Glomerular visceral epithelial cell (primary cell): ENCODE measurements at regions not wholly inside any gene's neighbourhood (a gene's known extent, or its start where the extent isn't known, plus 50 kb on each side); places are given as distances from the start of the nearest gene placed in this dataset.

Experiments
- DNase-seq: peaks from one replicate; pipeline ENCODE4 v3.0.0-alpha.2; 2016; ENCODE audit errors: extremely low spot score

- DNase-seq: no peak
Measured at GRCh38 chr7:31398815-31399214, 58.3 kb upstream of the NEUROD6 start.

DNA sequence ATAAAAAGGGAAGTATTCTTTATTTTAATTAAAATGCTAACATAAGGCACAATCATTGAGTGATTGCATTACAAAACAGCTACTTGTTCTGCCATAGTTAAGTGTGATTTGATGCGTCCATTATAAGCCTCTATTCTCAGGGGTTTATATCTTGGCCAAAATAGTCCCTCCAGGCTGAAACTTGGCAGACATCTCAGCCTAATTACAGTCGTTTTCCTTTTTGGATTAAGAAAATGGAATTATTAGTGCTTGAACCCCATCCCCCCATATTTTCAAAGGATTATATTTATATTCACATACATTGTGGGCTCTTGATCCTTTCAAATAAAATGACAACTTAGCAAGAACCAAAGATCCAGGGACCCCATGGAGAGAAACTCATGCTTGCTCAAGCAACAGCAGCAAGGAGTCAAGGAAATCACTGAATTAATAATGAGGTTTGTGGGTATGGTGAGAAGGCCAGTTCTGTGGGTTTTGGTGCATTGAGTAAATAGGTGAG lies 66.7 kb upstream of the NEUROD6 start:
- DNase-seq: no peak

DNA sequence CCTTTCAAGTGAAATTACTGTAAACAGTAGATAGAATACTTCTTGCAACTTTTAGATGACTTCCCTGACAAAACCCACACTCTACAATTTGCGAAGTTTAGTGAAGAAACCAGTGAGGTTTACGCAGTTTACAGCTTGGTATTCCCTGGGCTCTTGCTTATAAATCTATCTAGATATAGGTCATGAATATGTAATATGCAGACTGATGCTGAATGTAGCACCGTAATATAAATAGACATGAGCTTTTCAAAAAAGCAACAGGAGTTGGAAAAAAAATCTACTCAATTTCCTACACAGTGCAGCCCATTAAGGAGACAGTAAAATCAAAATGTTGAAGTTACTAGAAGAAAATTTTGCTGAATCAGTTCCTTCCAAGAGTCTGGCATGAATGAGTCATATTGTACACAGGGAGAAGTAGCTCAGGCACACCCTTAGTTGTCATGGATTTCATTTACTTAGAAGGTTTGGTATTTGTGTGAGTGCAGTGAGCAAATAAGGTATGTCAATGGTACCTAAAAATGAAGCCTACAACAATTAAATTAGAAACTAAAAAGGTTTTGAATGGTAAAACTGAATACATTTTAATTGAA lies 67.7 kb upstream of the NEUROD6 start:
- no peak for DNase-seq

DNA sequence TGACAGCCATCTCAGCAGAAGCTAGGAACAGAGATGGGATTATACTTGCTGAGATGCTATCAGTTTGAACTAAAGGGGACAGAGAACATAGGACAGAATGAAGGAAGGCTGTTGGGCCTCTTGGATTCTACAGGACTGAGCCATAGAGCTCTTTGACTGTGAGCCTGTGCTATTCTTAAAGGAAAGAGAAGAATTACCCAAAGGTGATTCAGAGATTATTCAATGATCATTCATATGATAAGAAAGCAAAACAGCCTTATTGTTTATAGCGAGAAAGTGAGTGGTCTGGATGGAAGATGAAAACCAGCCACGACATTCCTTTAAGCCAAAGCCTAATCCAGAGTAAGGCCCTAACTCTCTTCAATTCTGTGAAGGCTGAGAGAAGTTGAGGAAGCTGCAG lies 69.7 kb upstream of the NEUROD6 start:
- no peak for DNase-seq

GRCh38 chr7:31411416-31411815 lies 70.9 kb upstream of the NEUROD6 start:
- DNase-seq: no peak

GRCh38 chr7:31413766-31414165 lies 73.2 kb upstream of the NEUROD6 start:
- DNase-seq: no peak

DNA sequence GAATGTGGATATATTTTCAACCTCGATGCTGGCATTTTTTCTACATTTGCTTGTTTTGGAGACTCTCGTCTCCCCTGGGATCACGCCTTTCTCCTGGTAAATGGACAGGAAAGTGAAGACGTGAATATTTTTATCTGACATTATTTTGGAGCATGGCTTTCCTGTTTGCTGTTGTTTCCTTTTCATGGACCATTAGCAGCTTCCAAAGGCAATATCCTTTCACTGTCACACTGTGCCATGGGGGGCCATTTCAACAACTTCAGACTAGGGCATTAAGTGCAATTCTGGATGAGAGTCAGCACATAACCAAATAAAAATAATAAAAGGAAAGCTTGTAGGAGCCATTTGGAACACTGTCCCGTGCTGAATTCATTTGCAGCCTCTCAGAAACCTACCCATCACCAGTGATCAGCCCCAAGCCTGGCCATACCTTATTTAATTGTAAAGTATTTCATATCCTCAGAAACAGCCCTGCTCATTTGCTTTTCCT lies 75.9 kb upstream of the NEUROD6 start:
- DNase-seq: no peak

GRCh38 chr7:31418928-31419327 lies 78.4 kb upstream of the NEUROD6 start:
- no peak for DNase-seq

- no peak for DNase-seq
Measured at GRCh38 chr7:31419505-31420055, 79.1 kb upstream of the NEUROD6 start.

- DNase-seq: no peak
Measured at GRCh38 chr7:31420948-31421347, 80.4 kb upstream of the NEUROD6 start.

GRCh38 chr7:31421607-31422006 lies 81.1 kb upstream of the NEUROD6 start:
- no peak for DNase-seq

GRCh38 chr7:31423994-31424393 lies 83.5 kb upstream of the NEUROD6 start:
- no peak for DNase-seq

GRCh38 chr7:31432176-31432575 lies 81.7 kb upstream of the ITPRID1 start:
- DNase-seq: no peak

DNA sequence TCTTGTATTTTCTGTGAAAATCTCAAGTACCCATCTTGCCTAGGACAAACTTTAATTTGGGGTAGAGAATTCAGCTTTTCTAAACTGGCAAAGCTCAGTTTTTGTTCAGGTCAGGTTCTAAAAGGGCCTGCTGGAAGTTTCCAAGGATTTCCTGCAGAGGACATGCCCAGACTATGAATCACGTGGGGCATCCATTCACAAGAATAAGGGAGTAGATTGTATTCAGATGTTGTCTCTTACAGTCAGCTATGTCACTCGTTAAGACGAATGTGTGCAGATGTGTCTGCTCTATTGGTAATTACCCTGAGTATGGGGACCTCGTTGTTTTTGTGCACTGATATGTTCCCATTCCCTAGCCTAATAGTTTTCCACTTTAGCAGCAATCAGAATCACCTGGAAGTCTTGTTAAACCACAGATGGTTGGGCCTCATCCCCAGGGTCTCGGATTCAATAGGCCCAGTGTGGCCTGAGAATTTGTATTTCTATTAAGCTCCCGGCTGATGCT lies 81.0 kb upstream of the ITPRID1 start:
- DNase-seq: no peak

DNA sequence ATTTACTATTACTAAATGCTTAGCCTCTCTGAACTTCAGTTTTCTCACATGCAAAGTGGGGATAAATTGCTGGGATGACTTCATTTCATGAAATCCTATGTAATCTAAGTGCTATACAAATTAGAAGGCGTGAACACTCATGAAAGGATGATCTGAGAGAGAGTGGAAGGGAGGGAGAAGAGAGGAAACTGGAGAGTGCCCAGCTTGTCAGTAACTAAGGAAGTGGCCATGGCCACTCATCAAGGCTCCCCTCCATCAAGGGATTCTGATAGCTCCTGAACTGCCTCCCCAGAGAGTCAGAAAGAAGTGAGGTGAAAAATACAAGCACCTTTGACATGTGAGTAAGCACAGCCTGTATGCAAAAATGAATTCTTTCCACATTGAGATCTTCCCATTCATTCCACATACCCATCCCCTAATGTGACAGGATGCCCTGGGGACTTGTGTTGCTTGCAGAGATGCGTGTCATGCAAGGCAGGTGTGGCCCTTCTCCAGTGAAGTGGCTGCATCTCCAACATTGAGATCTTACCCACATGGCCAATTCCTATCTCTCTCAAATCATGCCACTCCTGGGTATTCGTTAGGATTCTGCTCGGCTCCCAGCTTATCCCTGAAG lies 76.5 kb upstream of the ITPRID1 start:
- DNase-seq: no peak

DNA sequence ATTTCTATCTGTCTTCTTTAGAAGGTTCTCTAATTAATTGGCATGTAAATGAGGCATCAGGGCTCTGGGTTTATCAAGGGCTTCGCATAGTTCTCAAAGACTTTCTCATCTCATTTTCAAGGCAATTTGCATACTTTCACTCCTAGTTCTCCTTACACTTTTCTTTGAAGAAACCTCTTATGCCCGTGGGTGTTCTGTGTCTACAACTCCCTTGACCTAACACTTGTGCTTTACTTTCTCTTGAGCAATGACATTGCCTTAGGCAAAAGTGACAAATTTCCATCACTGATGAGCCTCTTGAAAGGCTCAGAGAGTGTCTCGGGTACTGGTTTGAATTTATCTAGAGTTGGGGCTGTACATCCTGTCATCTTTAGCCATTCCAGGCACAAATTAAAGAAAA lies 74.7 kb upstream of the ITPRID1 start:
- DNase-seq: no peak

- DNase-seq: no peak
Measured at GRCh38 chr7:31440511-31440910, 73.4 kb upstream of the ITPRID1 start.

DNA sequence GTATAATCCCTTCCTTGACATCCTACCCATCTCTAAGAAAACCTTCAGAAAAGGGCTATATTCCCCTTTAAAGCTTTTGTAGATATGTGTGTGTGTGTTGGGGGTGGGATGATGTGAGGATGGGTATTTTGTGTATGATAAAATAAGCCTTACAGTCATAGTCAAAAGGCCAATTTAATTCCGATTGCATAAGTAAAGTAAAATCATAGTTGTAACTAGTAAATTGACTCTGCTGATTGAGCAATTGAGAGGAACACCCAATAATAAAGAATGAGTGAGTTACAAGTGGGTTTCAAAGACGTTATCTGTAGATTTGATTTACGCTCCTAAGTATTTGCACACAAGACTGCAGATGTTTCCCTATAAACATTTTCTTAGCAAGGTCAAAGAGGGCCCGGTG lies 71.3 kb upstream of the ITPRID1 start:
- DNase-seq: no peak

- peak; percentile 45 for DNase-seq
Measured at GRCh38 chr7:31443457-31443856, 70.4 kb upstream of the ITPRID1 start.

GRCh38 chr7:31444196-31444595 lies 69.7 kb upstream of the ITPRID1 start:
- DNase-seq: no peak

DNA sequence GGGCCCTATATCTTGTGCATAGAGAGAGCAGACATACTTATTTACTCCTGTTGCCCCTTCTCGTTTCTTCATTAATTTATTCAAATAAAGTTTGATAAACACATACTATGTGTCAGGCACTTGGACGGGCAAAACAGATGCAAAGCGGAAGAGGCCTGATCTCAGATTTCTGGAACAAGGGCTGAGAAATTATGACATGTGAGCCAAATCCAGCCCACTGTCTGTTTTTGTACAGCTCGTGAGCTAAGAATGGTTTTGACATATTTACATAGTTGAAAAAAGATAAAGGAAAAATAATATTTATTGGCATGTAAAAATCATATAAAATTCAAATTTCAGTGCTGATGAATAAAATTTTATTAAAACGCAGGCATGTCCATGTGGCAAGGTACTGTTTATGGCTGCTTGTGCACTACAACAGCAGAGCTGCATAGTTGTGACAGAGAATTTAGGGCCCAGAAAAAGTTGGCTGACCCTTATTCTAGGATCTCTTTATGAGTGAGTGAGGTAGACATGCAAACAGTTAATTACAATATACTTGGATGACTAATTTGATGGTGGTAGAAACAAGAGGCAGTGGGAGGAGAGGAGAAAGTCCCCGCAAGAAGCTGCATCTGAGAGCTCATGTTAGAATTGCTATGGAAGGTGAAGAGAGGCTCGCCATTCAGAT lies 68.1 kb upstream of the ITPRID1 start:
- no peak for DNase-seq

GRCh38 chr7:31448649-31449048 lies 65.2 kb upstream of the ITPRID1 start:
- no peak for DNase-seq

- DNase-seq: no peak
Measured at GRCh38 chr7:31455844-31456243, 58.0 kb upstream of the ITPRID1 start.
